Left cardiac atrium (tissue), 4 donors: ENCODE measurements at regions not wholly inside any gene's neighbourhood (a gene's known extent, or its start where the extent isn't known, plus 50 kb on each side); places are given as distances from the start of the nearest gene placed in this dataset.

Source experiments
- ATAC-seq, 2 donors: fragments of 200-7000 bp; cut with Tn5 transposase; one replicate each; pipeline ENCODE4 v1.9.1; 2020; ENCODE audit warnings: mild to moderate bottlenecking in 2 of 2, moderate library complexity in 2 of 2
- DNase-seq: peaks from one replicate; pipeline ENCODE4 v3.0.0-alpha.2; 2020
- intact Hi-C, 2 donors: fragments of 100-400 bp; cut with DNase I; formaldehyde crosslinking; loops; one replicate each; pipeline versions ENCODE4 v1.14.1 to v1.15.1; 2022 to 2023
- donor health status: DM: no; HTN: yes; CAD: no.
- donor health status: DM: no; HTN: yes; CAD: no; lungs with severe emphysema.
- donor health status: DM: yes; HTN: yes; CAD: no.
- donor health status: Dilated cardiomyopathy.

DNA sequence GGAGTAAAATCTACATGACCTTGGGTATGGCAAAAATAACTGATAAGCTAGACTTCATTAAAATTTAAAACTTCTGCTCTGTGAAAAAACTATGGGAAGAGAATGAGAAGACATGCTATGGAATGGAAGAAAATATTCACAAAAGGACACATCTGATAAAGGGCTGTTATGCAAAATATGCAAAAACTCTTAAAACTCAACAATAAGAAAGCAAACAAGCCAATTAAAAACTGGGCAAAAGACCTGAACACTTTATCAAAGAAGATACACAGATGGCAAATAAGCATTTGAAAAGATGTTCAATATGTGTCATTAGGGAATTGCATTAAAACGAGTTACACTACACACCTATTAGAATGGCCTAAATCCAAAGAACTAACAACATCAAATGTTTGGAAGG lies 439.5 kb downstream of the EFNA5 start:
- intact Hi-C loops = no loop called here
- ATAC-seq (no peak), DNase-seq (no peak)

DNA sequence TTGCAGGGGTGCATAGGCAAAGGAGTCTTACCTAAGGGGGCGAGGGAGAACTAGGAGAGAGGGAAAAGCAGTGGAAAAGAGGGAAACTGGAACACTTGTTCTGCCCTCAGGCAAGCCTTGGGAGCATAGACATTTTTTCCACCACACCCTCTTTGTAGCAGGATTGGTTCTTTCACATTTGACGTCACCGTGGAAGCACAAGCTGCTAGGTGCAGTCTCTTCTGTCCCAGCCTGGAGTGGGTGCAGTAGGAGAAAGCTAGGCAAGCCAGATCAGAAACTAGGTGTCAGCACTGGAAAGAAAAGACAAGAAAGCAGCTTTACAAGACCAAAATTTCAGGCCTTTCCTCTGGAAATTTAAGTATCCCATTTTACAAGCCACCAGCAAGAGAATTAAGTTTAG lies 440.4 kb downstream of the EFNA5 start:
- DNase-seq = no peak
- no peak for ATAC-seq
- intact Hi-C loops = no loop called here

DNA sequence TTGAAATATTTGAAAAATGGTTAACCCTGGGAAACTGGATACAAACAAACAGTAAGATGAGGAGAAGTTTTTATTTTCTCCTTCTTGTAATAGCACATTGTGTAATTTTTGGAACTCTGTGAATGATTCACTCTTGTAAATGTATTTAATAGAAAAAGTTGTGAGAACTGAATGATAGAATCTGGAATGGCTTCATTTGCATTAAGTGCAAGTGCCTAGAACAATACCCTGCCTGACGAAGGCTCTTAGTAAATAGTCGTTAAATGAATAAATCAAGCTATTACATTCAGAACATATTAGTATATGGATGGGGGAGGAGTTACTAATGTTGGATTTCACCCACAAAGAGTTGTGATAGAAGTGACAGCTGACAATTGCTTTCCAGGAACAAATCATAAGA lies 442.5 kb downstream of the EFNA5 start:
- ATAC-seq (no peak), DNase-seq (no peak)
- intact Hi-C loops = no loop called here

DNA sequence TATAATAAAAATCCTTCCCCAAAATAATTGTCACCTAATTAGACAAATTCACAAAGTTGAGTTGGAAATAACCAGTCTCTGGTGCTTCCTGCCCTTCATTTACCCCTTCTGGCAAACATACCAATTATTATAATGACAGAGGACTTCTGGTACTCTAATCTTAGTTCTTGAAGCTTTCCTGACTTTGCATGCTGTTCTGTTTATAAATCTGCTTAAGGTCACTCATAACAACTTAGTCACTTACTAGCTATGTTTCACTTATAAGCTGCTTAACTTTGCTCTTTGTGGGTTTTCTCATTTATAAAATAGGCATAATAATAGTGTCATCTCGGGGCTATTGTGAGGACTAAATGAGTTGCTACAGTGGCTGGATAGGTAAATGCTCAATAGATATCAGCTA lies 446.5 kb downstream of the EFNA5 start:
- ATAC-seq (no peak), DNase-seq (no peak)
- intact Hi-C loops = no loop called here

DNA sequence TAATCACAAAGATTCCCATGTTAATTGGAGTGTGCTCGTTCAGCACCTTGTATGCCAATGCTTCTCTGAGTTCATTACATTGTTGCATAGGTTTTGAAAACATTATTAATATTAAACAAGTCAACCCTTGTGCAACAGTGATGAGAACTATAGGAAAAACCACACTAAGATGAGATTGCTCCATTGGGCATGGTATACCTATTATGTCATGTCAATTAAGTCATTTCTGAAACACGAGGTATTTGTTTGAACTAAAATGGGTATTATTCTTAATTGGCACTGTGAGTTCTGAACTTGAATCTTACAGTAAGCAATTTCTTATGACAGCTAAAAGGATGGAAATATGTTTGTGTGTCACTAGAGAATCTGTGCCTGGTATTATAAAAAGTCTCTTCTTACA lies 447.7 kb downstream of the EFNA5 start:
- intact Hi-C loops = no loop called here
- DNase-seq = no peak
- ATAC-seq = no peak

DNA sequence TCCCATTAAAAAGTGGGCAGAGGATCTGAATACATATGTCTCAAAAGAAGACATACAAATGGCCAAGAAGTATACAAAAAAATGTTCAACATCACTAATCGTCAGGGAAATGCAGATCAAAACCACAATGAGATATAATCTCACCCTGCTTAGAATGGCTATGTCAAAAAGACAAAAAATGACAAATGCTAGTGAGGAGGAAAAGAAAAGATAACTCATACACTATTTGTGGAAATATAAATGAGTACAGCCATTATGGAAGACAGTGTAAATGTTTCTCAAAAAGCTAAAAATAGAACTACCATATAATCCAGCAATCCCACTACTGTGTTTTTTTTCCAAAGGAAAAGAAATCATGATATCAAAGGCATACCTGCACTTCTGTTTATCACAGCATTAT lies 450.7 kb downstream of the EFNA5 start:
- ATAC-seq (no peak), DNase-seq (no peak)
- intact Hi-C loops = loop anchor here in 1 of 2 donors (5.0 kb wide), 1 partner anchor 452 kb away; the partner anchor contains the start of gene EFNA5

DNA sequence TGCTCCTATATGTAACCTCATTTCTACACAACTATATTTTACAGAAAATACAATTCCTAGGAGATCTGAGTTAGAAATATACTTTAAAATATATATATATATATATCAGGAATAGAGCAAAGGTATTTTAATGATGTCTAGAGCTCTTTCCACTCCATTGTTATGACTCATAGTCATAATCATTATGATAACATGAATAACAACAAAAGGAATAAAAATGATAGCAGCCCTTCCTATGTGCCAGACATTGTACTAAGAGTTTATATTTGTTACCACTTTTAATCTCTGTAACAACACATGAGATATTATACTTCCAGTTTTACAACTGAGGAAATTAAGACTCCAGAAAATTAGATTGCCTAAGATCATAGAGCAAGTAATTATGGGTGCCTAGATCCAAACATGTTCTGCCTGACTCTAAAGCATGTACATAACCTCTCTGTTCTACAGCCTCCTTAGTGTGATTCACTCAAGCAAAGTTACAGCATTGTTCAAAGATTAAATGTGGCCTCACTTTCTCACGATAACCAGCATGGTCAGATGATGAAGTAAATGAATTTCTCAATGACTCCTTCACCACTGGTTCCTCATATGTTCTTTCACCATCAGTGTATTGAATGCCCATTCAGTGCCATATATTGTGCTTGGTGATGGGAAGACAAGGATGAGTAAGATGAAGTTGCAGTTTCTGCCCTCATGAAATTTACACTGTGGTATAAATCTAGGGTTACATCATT lies 452.1 kb downstream of the EFNA5 start:
- intact Hi-C loops = loop anchor here in 1 of 2 donors (5.0 kb wide), 1 partner anchor 454 kb away; the partner anchor contains the start of gene EFNA5
- ATAC-seq (no peak), DNase-seq (no peak)

DNA sequence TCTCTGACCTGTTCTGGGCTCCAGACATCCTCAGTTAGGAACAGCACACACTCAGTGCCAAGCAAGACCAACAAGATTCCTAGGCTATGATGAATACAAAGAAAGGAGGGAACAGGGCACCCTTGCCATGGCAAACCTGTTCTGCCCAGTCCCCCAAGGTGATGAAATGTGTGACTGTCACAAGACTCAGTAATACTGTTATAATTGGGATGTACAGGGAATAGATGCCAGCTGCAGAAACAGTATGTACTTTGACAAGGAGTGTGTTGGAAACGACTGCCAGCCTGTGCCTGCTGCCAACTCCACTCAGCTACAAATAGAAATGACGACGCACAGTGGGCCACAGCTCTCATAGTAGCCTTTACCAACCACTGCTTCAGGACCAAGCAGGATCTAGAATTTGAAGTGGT lies 453.0 kb downstream of the EFNA5 start:
- ATAC-seq = peak; percentile 96
- DNase-seq = peak; percentile 64
- intact Hi-C loops = loop anchor here in 1 of 2 donors (5.0 kb wide), 1 partner anchor 455 kb away; the partner anchor contains the start of gene EFNA5

DNA sequence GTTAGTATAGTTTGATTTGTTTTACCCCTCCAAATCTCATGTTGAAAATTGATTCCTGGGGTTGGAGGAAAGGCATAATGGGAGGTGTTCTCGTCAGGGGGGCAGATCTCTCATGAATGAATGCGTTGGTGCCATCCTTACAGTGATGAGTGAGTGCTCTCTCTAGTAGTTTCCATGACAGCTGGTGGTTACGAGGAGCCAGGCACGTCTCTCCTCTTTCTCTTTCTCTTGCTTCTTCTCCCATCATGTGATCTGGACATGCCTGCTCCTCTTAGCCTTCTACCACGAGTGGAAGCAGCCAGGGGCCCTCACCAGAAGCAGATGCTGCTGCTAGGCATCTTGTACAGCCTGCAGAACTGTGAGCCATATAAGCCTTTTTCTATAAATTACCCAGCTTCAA lies 454.1 kb downstream of the EFNA5 start:
- ATAC-seq = no peak
- no peak for DNase-seq
- intact Hi-C loops = loop anchor here in 1 of 2 donors (5.0 kb wide), 1 partner anchor 456 kb away; the partner anchor contains the start of gene EFNA5

DNA sequence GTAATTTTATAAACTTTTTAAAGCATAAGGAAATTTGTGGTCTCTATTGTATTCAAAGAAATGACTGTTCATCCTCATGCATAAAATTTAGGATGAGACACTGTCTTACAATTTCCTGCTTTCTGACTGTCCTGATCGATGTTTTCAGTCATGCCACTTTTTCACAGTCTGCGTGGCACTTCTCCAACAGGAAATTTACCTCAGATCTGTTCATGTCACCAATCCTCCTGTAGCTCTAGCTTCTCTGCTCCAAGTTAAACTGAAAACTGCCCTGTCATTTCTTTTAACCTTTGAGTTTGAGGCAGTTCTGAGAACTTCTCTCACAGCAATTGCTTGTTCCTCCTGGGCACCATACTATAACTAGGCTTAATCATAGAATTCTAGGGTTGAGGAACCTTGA lies 455.1 kb downstream of the EFNA5 start:
- DNase-seq (no peak), ATAC-seq (no peak)
- intact Hi-C loops = loop anchor here in 1 of 2 donors (5.0 kb wide), 1 partner anchor 457 kb away; the partner anchor contains the start of gene EFNA5

DNA sequence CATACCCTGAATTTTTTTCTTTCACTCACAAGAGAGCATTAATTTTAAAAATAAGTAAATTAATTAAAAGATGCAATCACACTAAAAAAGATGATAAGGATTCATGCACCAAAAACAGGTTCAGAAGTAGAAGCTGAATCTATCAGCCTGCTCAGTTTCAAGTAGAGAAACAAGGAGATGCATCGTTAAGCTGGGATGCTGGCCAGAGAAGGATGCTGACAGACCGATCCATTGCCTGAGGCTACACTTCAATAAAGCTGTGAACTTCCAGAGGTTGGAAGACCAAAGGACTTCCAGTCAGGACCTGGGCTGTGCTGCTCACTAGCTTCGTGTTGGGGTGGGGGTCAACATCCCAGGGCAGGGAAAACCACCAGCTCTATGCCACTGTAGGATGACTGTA lies 457.7 kb downstream of the EFNA5 start:
- no peak for DNase-seq
- ATAC-seq = no peak

DNA sequence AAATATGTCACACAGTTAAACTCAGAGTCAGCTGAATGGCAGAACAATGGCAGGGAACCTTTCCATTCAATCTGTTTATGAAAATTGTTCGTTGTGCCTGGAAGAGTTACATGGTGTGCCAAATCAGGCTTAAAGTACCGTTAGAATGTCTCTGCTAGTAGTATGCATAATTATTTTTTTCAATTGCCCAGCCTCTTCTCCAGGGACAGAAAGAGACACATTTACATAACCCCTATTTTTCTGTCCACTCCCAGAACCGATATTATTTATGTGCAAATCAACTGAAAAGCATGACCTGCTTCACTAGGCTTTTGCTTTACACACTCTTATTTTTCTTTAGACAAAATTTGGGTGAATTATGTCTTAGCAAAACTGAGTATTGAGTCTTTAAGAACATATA lies 459.1 kb downstream of the EFNA5 start:
- no peak for ATAC-seq
- DNase-seq = no peak
- intact Hi-C loops = no loop called here

More for the DNA sequence above, 457.7 kb downstream of the EFNA5 start:
- intact Hi-C loops = no loop called here

DNA sequence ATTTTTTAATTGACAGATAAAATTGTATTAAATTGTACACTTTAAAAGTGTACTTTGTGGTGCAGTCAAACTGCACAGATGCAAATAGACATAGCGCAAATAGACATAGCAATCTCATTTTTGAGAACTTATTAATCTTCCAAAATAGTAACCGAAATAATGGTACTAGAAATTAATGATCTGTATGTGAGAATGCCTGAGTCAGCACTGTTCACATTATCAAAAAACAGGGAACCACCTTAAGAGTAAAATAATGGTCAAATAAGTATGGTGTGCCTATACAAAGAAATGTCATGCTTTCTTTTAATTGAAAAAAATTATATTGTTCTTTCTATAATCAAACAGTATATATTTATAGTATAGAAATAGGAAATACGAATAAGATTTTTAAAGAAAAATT lies 461.9 kb downstream of the EFNA5 start:
- intact Hi-C loops = no loop called here
- DNase-seq = no peak
- no peak for ATAC-seq

DNA sequence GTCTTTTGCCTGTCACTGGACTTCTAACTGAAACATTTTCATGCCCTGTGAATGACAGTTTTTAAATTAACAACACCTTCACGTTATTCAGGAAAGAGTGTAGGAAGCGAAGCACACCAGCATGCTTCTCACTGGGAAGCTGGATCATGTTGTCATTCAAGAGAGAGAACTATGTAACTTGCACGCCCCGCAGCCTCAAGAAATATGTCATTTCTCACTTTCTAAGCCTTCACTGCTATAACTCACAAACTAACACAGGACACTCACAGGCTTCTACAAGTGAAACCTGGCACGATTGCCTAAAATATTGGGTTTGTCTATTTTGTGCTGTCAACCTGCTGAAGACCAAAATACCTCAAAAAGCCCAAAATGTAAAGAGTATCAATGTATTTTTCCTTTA lies 466.3 kb downstream of the EFNA5 start:
- ATAC-seq = no peak
- intact Hi-C loops = no loop called here
- no peak for DNase-seq

DNA sequence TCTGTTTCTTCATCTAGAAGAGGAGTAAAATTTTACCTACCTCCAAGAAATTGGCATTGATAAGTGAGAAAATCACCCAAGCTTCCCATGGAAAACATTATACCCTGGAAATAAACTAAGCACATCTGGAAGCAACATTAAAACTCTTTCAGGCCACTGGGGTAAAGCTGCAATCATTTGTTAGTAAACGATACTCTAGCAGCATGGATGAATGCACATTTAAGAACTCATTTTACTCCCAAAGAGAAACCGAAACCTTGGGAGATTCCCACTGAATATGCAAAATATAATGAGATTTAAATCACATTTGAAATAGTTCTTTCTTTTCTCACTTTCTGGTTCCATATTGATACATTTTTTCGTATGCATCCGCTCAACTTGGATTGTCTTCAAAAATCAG lies 467.5 kb downstream of the EFNA5 start:
- intact Hi-C loops = no loop called here
- no peak for ATAC-seq
- DNase-seq = no peak

DNA sequence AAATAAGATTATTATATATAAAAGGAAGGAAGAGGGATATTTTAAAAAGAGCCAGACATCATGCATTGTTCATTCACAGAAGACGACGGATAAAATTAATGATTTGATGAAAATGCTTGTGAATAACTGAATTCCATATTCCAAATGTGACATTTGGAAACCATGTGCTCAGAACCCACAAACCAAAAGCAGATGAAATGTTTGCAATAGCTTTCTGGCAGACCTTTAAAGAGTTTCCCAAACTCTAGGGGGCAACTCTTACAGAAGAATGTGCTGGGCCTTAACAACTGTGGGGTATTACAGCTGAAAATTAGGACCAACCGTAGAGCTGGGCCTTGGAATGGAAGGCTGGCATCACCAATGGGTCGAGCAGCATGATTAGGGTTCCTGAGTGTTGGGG lies 471.0 kb downstream of the EFNA5 start:
- intact Hi-C loops = no loop called here
- ATAC-seq (no peak), DNase-seq (no peak)

DNA sequence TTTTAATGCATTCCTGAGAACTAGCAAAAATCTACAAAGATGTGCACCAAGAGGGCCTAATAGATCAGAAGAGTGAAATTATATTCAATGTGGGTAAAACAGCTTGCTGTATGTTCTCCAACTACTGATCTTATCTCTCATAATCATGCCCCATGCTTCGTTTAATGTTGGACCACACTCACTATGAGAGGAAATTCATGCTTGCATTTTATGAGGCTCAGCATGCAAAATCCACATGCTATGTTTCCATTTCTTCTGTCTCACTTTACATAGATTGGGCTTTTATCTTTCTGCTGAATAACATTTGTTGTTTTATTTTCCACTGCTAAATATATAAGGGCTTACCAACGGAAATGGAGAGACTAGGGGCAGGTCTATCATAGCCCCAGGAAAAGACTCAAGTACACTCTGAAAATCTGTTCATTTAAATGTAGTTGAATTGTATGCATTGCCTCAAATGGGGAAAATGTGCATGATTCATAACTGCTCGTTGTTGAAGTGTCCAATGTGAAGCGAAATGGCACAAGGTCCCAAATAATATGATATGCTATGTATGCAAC lies 474.2 kb downstream of the EFNA5 start:
- ATAC-seq (no peak), DNase-seq (no peak)
- intact Hi-C loops = no loop called here

DNA sequence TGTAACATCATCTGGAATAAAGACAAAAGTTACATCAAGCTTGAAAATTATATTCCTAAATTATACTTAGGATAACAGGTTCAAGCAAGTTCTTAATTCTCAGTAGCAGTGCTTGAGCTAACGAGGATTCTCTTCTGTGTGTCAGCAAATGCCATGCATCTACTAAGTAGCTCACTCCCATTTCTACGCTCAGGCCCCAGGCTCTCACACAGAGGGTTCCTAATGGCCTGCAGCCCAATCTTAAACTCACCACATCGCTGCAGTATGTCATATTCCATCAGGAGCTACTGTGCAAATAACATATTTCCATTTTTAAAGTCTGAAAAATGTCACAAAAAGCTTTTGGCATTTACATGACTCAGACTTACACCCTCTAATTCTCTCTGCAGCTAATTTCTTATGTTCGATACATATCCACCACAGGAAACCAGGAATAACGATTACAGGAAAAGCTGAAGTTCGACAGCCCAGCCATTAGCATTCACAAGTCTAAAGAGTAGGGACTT lies 474.8 kb downstream of the EFNA5 start:
- intact Hi-C loops = no loop called here
- DNase-seq (no peak), ATAC-seq (no peak)

DNA sequence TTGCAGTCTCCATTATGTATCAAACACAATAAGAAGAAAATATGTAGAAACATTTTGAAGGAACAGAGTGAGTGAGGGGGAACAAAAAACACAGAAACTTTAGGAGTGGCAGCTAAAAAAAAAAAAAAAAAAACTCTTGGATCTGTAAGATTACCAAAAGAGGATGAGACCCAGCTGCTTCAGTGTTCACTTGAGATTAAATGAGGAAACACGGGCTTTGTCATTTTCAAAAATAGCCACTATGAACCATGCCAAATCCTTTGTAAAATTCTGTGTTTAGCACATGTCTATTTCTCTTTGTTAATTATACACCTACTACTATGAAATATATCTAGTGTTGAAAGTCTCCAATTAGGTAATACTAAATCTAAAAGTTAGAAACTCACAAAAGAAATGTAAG lies 485.9 kb downstream of the EFNA5 start:
- no peak for DNase-seq
- intact Hi-C loops = no loop called here
- no peak for ATAC-seq

DNA sequence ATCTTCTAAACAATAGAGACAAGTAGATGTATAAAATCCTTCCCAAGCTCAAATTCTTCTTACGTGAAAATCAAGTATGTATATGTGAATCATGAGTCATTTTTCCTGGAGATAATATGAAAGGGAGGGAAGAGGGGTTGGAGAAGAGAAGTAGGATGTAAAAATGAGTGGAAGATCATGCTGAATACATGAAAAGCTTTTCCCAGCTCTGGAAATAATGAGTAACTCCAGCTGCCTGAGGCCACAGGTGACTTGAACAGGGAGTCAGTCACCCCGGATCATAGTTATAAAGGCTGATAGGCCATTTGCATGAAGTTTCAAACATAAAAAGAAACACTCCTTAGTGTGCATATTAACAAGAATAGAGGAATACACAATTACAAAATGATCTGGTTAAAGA lies 486.7 kb downstream of the EFNA5 start:
- DNase-seq (no peak), ATAC-seq (no peak)
- intact Hi-C loops = no loop called here

DNA sequence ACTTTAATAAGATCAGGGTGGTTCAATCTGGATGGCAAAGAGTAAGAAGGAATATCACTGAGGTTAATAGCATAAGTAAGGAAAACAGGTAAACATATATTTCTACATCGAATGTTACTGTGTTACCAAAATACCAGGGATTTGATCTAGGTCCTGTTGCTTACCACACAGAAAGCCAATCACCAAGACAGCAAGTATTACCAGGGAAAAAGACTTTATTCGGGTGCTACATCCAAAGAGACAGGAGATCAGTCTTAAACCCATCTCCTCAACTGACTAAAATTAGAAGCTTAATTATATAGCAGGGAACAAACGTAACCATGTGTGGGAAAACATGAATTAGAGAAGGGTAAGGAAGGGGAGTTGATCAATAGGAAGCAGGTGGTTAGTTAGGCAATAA lies 500.1 kb downstream of the EFNA5 start:
- no peak for ATAC-seq
- intact Hi-C loops = no loop called here

More for the DNA sequence above, 500.1 kb downstream of the EFNA5 start:
- no peak for DNase-seq
